ENCODE measurements at regions not wholly inside any gene's neighbourhood (a gene's known extent, or its start where the extent isn't known, plus 50 kb on each side); places are given as distances from the start of the nearest gene placed in this dataset.

- Histone ChIP-seq H3K4me1 (ENCODE audit: low read length) (no peaks in the 10 kb centered on the region), H3K27me3 (ENCODE audit: low read depth, low read length) (no peaks in the 10 kb centered on the region; the same call in none of the 2 replicates), H3K27ac (ENCODE audit: low read length) (no peak overlapping the region), H3K9ac (ENCODE audit: low read length) (no peak overlapping the region), H3K36me3 (replicated peaks; ENCODE audit: low read depth, low read length) (no peaks in the 10 kb centered on the region), H3K79me2 (ENCODE audit: low read length) (no peaks in the 10 kb centered on the region), H3K4me3 (ENCODE audit: low read length) (no peak overlapping the region), H2AFZ (ENCODE audit: low read depth, low read length) (no peak overlapping the region; the same call in 1 of the 2 replicates), H3K4me2 (ENCODE audit: low read length) (no peak overlapping the region), H3K9me3 (ENCODE audit: insufficient read depth, low read length) (no peaks in the 10 kb centered on the region), H4K20me1 (ENCODE audit: insufficient read depth, low read length) (no peaks in the 10 kb centered on the region)
- no peak for TF ChIP-seq EZH2phosphoT487 (IDR thresholded peaks at IDR 0.05; ENCODE audit: low read depth)
- no peak for TF ChIP-seq CTCF (IDR thresholded peaks at IDR 0.05; ENCODE audit: low read depth, low read length)
These were observed 121.4 kb downstream of the GPAT3 start for GRCh38 chr4:83657336-83657735.

All from OCI-LY3 (cell line).